Activated naive CD4-positive, alpha-beta T cell treated with anti-CD3 and anti-CD28 coated beads for 36 hours (primary cell): ENCODE measurements at regions not wholly inside any gene's neighbourhood (a gene's known extent, or its start where the extent isn't known, plus 50 kb on each side); places are given as distances from the start of the nearest gene placed in this dataset.

Experiments
- CTCF ChIA-PET: fragments of 350-600 bp; sonication (Branson Sonifier 250); formaldehyde crosslinking; loops from one replicate; lab custom pipeline; 2021; ENCODE audit warnings: antibody characterized with exemption; lab: Charles Lee
- DNase-seq: peaks from one replicate; pipeline ENCODE4 v3.0.0-alpha.2; 2020
- H3K27ac Mint-ChIP-seq: one replicate; pipeline ENCODE4 v1.8.0; 2021; ENCODE audit warnings: mild to moderate bottlenecking, mixed read lengths
- H3K27me3 Mint-ChIP-seq: one replicate; pipeline ENCODE4 v1.8.0; 2021; ENCODE audit warnings: low read depth, mixed read lengths
- H3K36me3 Mint-ChIP-seq: one replicate; pipeline ENCODE4 v1.8.0; 2021; ENCODE audit warnings: low read depth, mixed read lengths
- H3K4me1 Mint-ChIP-seq: one replicate; pipeline ENCODE4 v1.8.0; 2021; ENCODE audit warnings: low read depth, mixed read lengths
- H3K4me3 Mint-ChIP-seq: one replicate; pipeline ENCODE4 v1.8.0; 2021; ENCODE audit warnings: mild to moderate bottlenecking, moderate library complexity, mixed read lengths
- H3K9me3 Mint-ChIP-seq: one replicate; pipeline ENCODE4 v1.8.0; 2021; ENCODE audit warnings: mixed read lengths
- intact Hi-C: fragments of 100-400 bp; cut with micrococcal nuclease; formaldehyde crosslinking; loops from one replicate; pipeline ENCODE4 v1.15.1; 2023

GRCh38 chr3:74329096-74329495 is 285.4 kb downstream of the CNTN3 start:
- no peaks in the 10 kb centered on the region for H3K36me3 Mint-ChIP-seq
- no peaks in the 10 kb centered on the region for H3K4me1 Mint-ChIP-seq
- no peak for DNase-seq
- intact Hi-C loops, result no loop called here
- H3K27me3 Mint-ChIP-seq, result no peaks in the 10 kb centered on the region
- H3K4me3 Mint-ChIP-seq, result no peak overlapping the region
- peaks cover 5% of the 10 kb centered on the region for H3K9me3 Mint-ChIP-seq
- no peak overlapping the region for H3K27ac Mint-ChIP-seq
- CTCF ChIA-PET, result no interaction called here

GRCh38 chr3:74328435-74328834 is 286.0 kb downstream of the CNTN3 start:
- H3K4me1 Mint-ChIP-seq, result no peaks in the 10 kb centered on the region
- H3K4me3 Mint-ChIP-seq, result no peak overlapping the region
- H3K27ac Mint-ChIP-seq, result no peak overlapping the region
- H3K27me3 Mint-ChIP-seq, result no peaks in the 10 kb centered on the region
- intact Hi-C loops, result no loop called here
- no peak for DNase-seq
- CTCF ChIA-PET, result no interaction called here
- no peaks in the 10 kb centered on the region for H3K36me3 Mint-ChIP-seq
- peaks cover 6% of the 10 kb centered on the region for H3K9me3 Mint-ChIP-seq

GRCh38 chr3:74315291-74315690 is 299.2 kb downstream of the CNTN3 start:
- no peak for DNase-seq
- intact Hi-C loops, result no loop called here
- CTCF ChIA-PET, result no interaction called here
- Mint-ChIP-seq H3K36me3 (no peaks in the 10 kb centered on the region), H3K9me3 (peaks cover 25% of the 10 kb centered on the region), H3K27ac (no peak overlapping the region), H3K4me3 (no peak overlapping the region), H3K27me3 (no peaks in the 10 kb centered on the region), H3K4me1 (no peaks in the 10 kb centered on the region)

GRCh38 chr3:74314696-74315095 is 299.8 kb downstream of the CNTN3 start:
- CTCF ChIA-PET, result no interaction called here
- intact Hi-C loops, result no loop called here
- H3K27me3 Mint-ChIP-seq, result no peaks in the 10 kb centered on the region
- peaks cover 23% of the 10 kb centered on the region for H3K9me3 Mint-ChIP-seq
- DNase-seq, result no peak
- no peak overlapping the region for H3K4me3 Mint-ChIP-seq
- no peak overlapping the region for H3K27ac Mint-ChIP-seq
- no peaks in the 10 kb centered on the region for H3K4me1 Mint-ChIP-seq
- no peaks in the 10 kb centered on the region for H3K36me3 Mint-ChIP-seq

- DNase-seq, result no peak
- H3K27me3 Mint-ChIP-seq, result no peaks in the 10 kb centered on the region
- H3K4me3 Mint-ChIP-seq, result no peak overlapping the region
- intact Hi-C loops, result no loop called here
- peaks cover 5% of the 10 kb centered on the region for H3K9me3 Mint-ChIP-seq
- H3K27ac Mint-ChIP-seq, result no peak overlapping the region
- H3K4me1 Mint-ChIP-seq, result no peaks in the 10 kb centered on the region
- CTCF ChIA-PET, result no interaction called here
- no peaks in the 10 kb centered on the region for H3K36me3 Mint-ChIP-seq
Observed at GRCh38 chr3:74309716-74310115, 304.7 kb downstream of the CNTN3 start.

- peaks cover 4% of the 10 kb centered on the region for H3K9me3 Mint-ChIP-seq
- intact Hi-C loops, result no loop called here
- DNase-seq, result no peak
- H3K36me3 Mint-ChIP-seq, result no peaks in the 10 kb centered on the region
- CTCF ChIA-PET, result no interaction called here
- no peaks in the 10 kb centered on the region for H3K27me3 Mint-ChIP-seq
- no peaks in the 10 kb centered on the region for H3K4me1 Mint-ChIP-seq
- no peak overlapping the region for H3K27ac Mint-ChIP-seq
- no peak overlapping the region for H3K4me3 Mint-ChIP-seq
Observed at GRCh38 chr3:74304424-74304823, 310.0 kb downstream of the CNTN3 start.

GRCh38 chr3:74303711-74304110 is 310.7 kb downstream of the CNTN3 start:
- H3K36me3 Mint-ChIP-seq, result no peaks in the 10 kb centered on the region
- no peaks in the 10 kb centered on the region for H3K4me1 Mint-ChIP-seq
- H3K4me3 Mint-ChIP-seq, result no peak overlapping the region
- no peak overlapping the region for H3K27ac Mint-ChIP-seq
- peaks cover 4% of the 10 kb centered on the region for H3K9me3 Mint-ChIP-seq
- no peak for DNase-seq
- no peaks in the 10 kb centered on the region for H3K27me3 Mint-ChIP-seq
- CTCF ChIA-PET, result no interaction called here
- intact Hi-C loops, result no loop called here

GRCh38 chr3:74302969-74303368 is 311.5 kb downstream of the CNTN3 start:
- intact Hi-C loops, result no loop called here
- Mint-ChIP-seq H3K27ac (no peak overlapping the region), H3K9me3 (peaks cover 4% of the 10 kb centered on the region), H3K4me3 (no peak overlapping the region), H3K27me3 (no peaks in the 10 kb centered on the region), H3K4me1 (no peaks in the 10 kb centered on the region), H3K36me3 (no peaks in the 10 kb centered on the region)
- CTCF ChIA-PET, result no interaction called here
- DNase-seq, result no peak

GRCh38 chr3:74302281-74302680 is 312.2 kb downstream of the CNTN3 start:
- Mint-ChIP-seq H3K27me3 (no peaks in the 10 kb centered on the region), H3K9me3 (peaks cover 4% of the 10 kb centered on the region), H3K4me3 (no peak overlapping the region), H3K4me1 (no peaks in the 10 kb centered on the region), H3K27ac (no peak overlapping the region), H3K36me3 (no peaks in the 10 kb centered on the region)
- intact Hi-C loops, result no loop called here
- CTCF ChIA-PET, result no interaction called here
- DNase-seq, result no peak

- H3K27ac Mint-ChIP-seq, result no peak overlapping the region
- peaks cover 4% of the 10 kb centered on the region for H3K9me3 Mint-ChIP-seq
- H3K4me3 Mint-ChIP-seq, result no peak overlapping the region
- H3K27me3 Mint-ChIP-seq, result no peaks in the 10 kb centered on the region
- intact Hi-C loops, result no loop called here
- H3K4me1 Mint-ChIP-seq, result no peaks in the 10 kb centered on the region
- CTCF ChIA-PET, result no interaction called here
- no peak for DNase-seq
- H3K36me3 Mint-ChIP-seq, result no peaks in the 10 kb centered on the region
Observed at GRCh38 chr3:74301056-74301455, 313.4 kb downstream of the CNTN3 start.

- DNase-seq, result no peak
- H3K4me1 Mint-ChIP-seq, result no peaks in the 10 kb centered on the region
- H3K4me3 Mint-ChIP-seq, result no peak overlapping the region
Observed at GRCh38 chr3:74295479-74295878, 319.0 kb downstream of the CNTN3 start.

GRCh38 chr3:74288761-74289160 is 325.7 kb downstream of the CNTN3 start:
- Mint-ChIP-seq H3K4me1 (no peaks in the 10 kb centered on the region), H3K9me3 (peaks cover 4% of the 10 kb centered on the region), H3K36me3 (no peaks in the 10 kb centered on the region), H3K4me3 (no peak overlapping the region), H3K27ac (no peak overlapping the region), H3K27me3 (no peaks in the 10 kb centered on the region)
- CTCF ChIA-PET, result no interaction called here
- intact Hi-C loops, result no loop called here
- DNase-seq, result no peak

More at GRCh38 chr3:74295479-74295878, 319.0 kb downstream of the CNTN3 start:
- CTCF ChIA-PET, result no interaction called here
- Mint-ChIP-seq H3K36me3 (no peaks in the 10 kb centered on the region), H3K27ac (no peak overlapping the region), H3K9me3 (peaks cover 4% of the 10 kb centered on the region), H3K27me3 (no peaks in the 10 kb centered on the region)
- intact Hi-C loops, result no loop called here

- Mint-ChIP-seq H3K9me3 (peaks cover 4% of the 10 kb centered on the region), H3K27ac (no peak overlapping the region), H3K4me3 (no peak overlapping the region), H3K36me3 (no peaks in the 10 kb centered on the region), H3K27me3 (no peaks in the 10 kb centered on the region), H3K4me1 (no peaks in the 10 kb centered on the region)
- intact Hi-C loops, result no loop called here
- CTCF ChIA-PET, result no interaction called here
- DNase-seq, result no peak
Observed at GRCh38 chr3:74287557-74287956, 326.9 kb downstream of the CNTN3 start.

- no peaks in the 10 kb centered on the region for H3K4me1 Mint-ChIP-seq
- no peak overlapping the region for H3K27ac Mint-ChIP-seq
- no peaks in the 10 kb centered on the region for H3K36me3 Mint-ChIP-seq
- peaks cover 20% of the 10 kb centered on the region for H3K9me3 Mint-ChIP-seq
- no peaks in the 10 kb centered on the region for H3K27me3 Mint-ChIP-seq
- no peak overlapping the region for H3K4me3 Mint-ChIP-seq
- no peak for DNase-seq
- CTCF ChIA-PET, result no interaction called here
- intact Hi-C loops, result no loop called here
Observed at GRCh38 chr3:74282202-74282601, 332.3 kb downstream of the CNTN3 start.
